IPS DF 4.7 (cell line): ENCODE measurements at regions not wholly inside any gene's neighbourhood (a gene's known extent, or its start where the extent isn't known, plus 50 kb on each side); places are given as distances from the start of the nearest gene placed in this dataset.
A peak's percentile ranks its signal among the peaks of the same experiment; 100 is the strongest.

ENCODE experiments used
- DNase-seq: peaks from one replicate; pipeline ENCODE4 v3.0.0-alpha.2; 2013; ENCODE audit warnings: low spot score; ENCODE audit errors: extremely low read depth

GRCh38 chr9:129506892-129507291 is 114.0 kb downstream of the C9orf50 start:
- DNase-seq: no peak

- no peak for DNase-seq
These were observed 114.9 kb downstream of the C9orf50 start for GRCh38 chr9:129506041-129506440.

- no peak for DNase-seq
These were observed 115.5 kb downstream of the C9orf50 start for GRCh38 chr9:129505270-129505902.

GRCh38 chr9:129504404-129504803 is 116.5 kb downstream of the C9orf50 start:
- DNase-seq: no peak

- no peak for DNase-seq
These were observed 119.1 kb downstream of the C9orf50 start for GRCh38 chr9:129501771-129502319.

- no peak for DNase-seq
These were observed 119.8 kb downstream of the C9orf50 start for GRCh38 chr9:129500863-129501770.

- DNase-seq: no peak
These were observed 120.6 kb downstream of the C9orf50 start for GRCh38 chr9:129500161-129500862.

- no peak for DNase-seq
These were observed 122.2 kb downstream of the C9orf50 start for GRCh38 chr9:129498451-129499384.

- no peak for DNase-seq
These were observed 123.0 kb downstream of the C9orf50 start for GRCh38 chr9:129497813-129498450.

GRCh38 chr9:129497005-129497812 is 123.7 kb downstream of the C9orf50 start:
- DNase-seq: no peak

- DNase-seq: no peak
These were observed 124.4 kb downstream of the C9orf50 start for GRCh38 chr9:129496473-129497004.

GRCh38 chr9:129495620-129496472 is 125.1 kb downstream of the C9orf50 start:
- DNase-seq: peak; percentile 82

- DNase-seq: no peak
These were observed 126.7 kb downstream of the C9orf50 start for GRCh38 chr9:129494113-129494789.

GRCh38 chr9:129493706-129494047 is 127.2 kb downstream of the C9orf50 start:
- DNase-seq: no peak

GRCh38 chr9:129493002-129493705 is 127.7 kb downstream of the C9orf50 start:
- no peak for DNase-seq

GRCh38 chr9:129491487-129491855 is 129.4 kb downstream of the C9orf50 start:
- DNase-seq: no peak
